IPS-18c (cell line): ENCODE measurements at regions not wholly inside any gene's neighbourhood (a gene's known extent, or its start where the extent isn't known, plus 50 kb on each side); places are given as distances from the start of the nearest gene placed in this dataset.

Experiments used
- H3K4me3 ChIP-seq: 2 replicates; pipeline ENCODE4 v1.7.0; 2013; ENCODE audit warnings: low read depth, mild to moderate bottlenecking, low read length, moderate library complexity; ENCODE audit not compliant: insufficient read depth
- H3K9me3 ChIP-seq: one replicate; pipeline ENCODE4 v1.6.1; 2013; ENCODE audit warnings: mild to moderate bottlenecking, low read length, moderate library complexity; ENCODE audit not compliant: control insufficient read depth, insufficient read depth

DNA sequence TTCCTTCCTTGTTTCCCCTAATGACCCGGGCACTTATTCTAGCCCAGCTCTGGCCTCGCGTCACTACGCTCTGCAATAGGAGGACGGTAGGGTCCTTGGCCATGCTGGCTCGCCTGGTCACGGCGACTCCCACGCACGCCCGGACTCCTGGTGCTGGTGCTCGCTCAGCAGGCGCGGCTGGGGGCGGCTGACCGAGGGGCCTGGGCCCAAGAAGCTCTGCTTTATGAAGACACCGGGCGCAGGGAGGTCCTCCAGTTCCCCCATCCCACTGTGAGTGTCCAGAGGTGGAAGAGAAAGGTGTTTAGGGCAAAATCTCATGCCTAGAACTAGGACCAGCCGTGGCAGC lies 54.2 kb upstream of the ZNF32 start:
- H3K9me3 ChIP-seq = no peaks in the 10 kb centered on the region
- no peak overlapping the region for H3K4me3 ChIP-seq

DNA sequence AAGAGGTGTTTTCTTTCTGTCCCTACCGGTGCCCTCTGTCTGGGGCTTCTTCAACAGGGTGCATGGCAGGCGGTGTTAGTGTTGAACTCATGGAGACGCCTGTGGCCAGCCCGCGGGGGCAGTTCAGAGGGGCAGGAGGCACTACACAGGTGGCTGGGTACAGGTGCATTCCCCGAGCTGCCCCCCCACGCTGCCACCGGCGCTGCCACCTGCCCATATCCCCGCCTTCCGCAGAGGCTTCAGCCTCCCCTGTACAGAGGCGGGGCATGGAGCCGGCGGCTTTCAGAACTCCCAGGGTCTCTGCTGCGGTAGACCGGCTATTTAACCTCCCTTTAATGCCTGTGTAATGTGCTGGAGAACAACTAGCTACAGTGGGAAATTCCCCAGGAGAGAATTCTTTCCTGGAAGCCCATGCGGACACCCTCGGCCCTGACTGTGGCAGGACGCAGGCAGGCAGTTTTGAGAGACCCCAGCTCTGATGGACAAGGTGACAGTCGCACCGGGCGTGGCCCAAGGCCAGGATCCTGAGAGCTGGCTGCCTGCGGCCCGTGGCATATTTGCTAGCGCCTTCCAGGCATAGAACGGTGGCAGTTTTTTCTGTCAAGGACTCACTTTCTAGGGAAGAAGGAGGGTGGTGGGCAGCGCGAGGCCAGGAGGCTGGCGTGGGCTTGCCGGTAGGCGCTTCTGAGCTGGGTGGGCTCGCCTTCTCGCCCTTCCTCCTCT lies 53.7 kb upstream of the ZNF32 start:
- Histone ChIP-seq H3K4me3 (no peak overlapping the region), H3K9me3 (no peaks in the 10 kb centered on the region)

DNA sequence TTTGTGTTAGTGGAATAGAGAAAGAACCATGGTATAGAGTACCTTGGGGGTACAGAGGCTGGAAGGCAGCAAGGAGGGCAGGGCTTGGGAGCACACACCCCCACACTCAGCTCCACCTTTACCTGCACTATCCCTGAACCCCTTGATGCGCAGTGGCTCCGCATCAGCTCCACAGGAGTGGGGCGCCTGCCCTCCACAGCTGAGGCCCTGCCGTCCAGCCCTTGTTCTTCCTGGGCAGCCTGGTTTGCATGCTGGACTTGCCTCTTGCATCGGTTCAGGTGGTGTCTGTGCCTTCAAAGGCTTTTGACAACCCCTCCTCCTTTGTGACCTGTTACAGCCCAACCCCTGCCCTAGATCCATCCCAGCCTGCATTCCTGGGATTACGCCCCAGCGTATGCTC lies 52.6 kb upstream of the ZNF32 start:
- H3K9me3 ChIP-seq = no peaks in the 10 kb centered on the region

DNA sequence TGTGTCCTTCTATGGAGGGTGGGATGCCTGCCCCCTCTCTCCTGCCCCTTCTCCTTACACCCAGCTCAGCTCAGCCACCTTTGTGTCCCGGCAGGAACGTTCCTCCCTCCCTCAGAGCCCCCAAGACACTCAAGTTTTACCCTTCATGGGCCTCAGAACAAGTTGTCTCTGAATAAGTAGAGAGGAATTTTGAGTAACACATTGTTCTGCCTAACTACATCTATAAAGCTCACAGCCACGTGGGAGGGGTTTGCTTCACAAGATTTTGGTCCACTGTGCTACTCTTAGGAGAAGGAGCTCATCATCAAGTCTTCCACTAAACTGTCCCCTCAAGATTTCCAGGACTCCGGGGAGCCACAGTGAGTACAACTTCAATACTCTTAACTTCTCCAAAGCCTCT lies 51.6 kb upstream of the ZNF32 start:
- no peak overlapping the region for H3K4me3 ChIP-seq
- no peaks in the 10 kb centered on the region for H3K9me3 ChIP-seq

More for the DNA sequence above, 52.6 kb upstream of the ZNF32 start:
- no peak overlapping the region for H3K4me3 ChIP-seq

DNA sequence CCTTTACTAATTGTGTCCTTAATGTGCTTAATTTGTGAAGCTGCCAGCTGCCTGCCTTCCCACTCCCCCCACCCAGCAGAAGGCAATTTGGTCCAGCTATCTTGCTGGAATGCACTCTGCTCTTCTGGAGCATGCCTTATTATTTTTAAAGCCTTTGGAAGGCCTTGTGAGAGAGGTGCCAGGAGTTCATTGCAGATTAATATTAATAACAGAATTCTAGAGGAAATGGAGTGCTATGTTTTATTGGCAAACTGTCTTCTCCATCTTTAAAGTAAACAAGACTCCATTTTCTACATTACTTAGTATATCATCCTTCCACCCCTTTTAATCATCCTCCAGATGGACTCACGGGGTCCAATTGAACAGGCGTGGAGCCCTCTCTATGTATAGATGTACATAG lies 50.8 kb upstream of the ZNF32 start:
- no peaks in the 10 kb centered on the region for H3K9me3 ChIP-seq
- H3K4me3 ChIP-seq = no peak overlapping the region
